MM.1S (cell line): ENCODE measurements at regions not wholly inside any gene's neighbourhood (a gene's known extent, or its start where the extent isn't known, plus 50 kb on each side); places are given as distances from the start of the nearest gene placed in this dataset.

Source experiments
- DNase-seq: peaks from one replicate; pipeline ENCODE4 v3.0.0-alpha.2; 2015
- H2AFZ ChIP-seq: fragments of 300-600 bp; sonication (generic); 2 replicates; pipeline ENCODE4 v1.6.0; 2016; ENCODE audit warnings: antibody characterized with exemption, low read length
- H3F3A ChIP-seq: fragments of 300-600 bp; sonication (generic); 2 replicates; pipeline ENCODE4 v1.6.1; 2016; ENCODE audit warnings: mild to moderate bottlenecking, antibody characterized with exemption, low read length, moderate library complexity, mixed read lengths; ENCODE audit not compliant: insufficient read depth
- H3K27ac ChIP-seq: fragments of 300-600 bp; sonication (generic); 2 replicates; pipeline ENCODE4 v1.5.1; 2016; ENCODE audit warnings: mild to moderate bottlenecking, low read length
- H3K27me3 ChIP-seq: fragments of 300-600 bp; sonication (generic); replicated peaks from 2 replicates; pipeline ENCODE4 v1.6.0; 2016; ENCODE audit warnings: low read length; ENCODE audit not compliant: insufficient read depth
- H3K36me3 ChIP-seq: fragments of 300-600 bp; sonication (generic); replicated peaks from 2 replicates; pipeline ENCODE4 v1.6.1; 2016; ENCODE audit warnings: mild to moderate bottlenecking, low read length, mixed read lengths; ENCODE audit not compliant: insufficient read depth
- H3K4me1 ChIP-seq: fragments of 300-600 bp; sonication (generic); 2 replicates; pipeline ENCODE4 v1.6.1; 2016; ENCODE audit warnings: low read length, mixed read lengths
- H3K4me2 ChIP-seq: fragments of 300-600 bp; sonication (generic); 2 replicates; pipeline ENCODE4 v1.6.0; 2016; ENCODE audit warnings: low read depth, low read length
- H3K4me3 ChIP-seq: fragments of 300-600 bp; sonication (generic); 2 replicates; pipeline ENCODE4 v1.5.1; 2016; ENCODE audit warnings: low read length, mixed read lengths
- H3K79me2 ChIP-seq: fragments of 300-600 bp; sonication (generic); 2 replicates; pipeline ENCODE4 v1.6.1; 2016; ENCODE audit warnings: mixed run types, low read length, mixed read lengths
- H3K9ac ChIP-seq: fragments of 300-600 bp; sonication (generic); 2 replicates; pipeline ENCODE4 v1.6.1; 2016; ENCODE audit warnings: low read length, mixed read lengths
- H3K9me2 ChIP-seq: fragments of 300-600 bp; sonication (generic); replicated peaks from 2 replicates; pipeline ENCODE4 v1.6.1; 2016; ENCODE audit warnings: mild to moderate bottlenecking, low read length, mixed read lengths; ENCODE audit not compliant: insufficient read depth
- H3K9me3 ChIP-seq: fragments of 300-600 bp; sonication (generic); replicated peaks from 2 replicates; pipeline ENCODE4 v1.6.1; 2016; ENCODE audit warnings: mild to moderate bottlenecking, low read length, mixed read lengths; ENCODE audit not compliant: insufficient read depth
- H4K20me1 ChIP-seq: fragments of 300-600 bp; sonication (generic); 2 replicates; pipeline ENCODE4 v1.6.1; 2016; ENCODE audit warnings: mild to moderate bottlenecking, low read length, moderate library complexity, mixed read lengths; ENCODE audit not compliant: insufficient read depth
- CTCF ChIP-seq: fragments of 300-600 bp; sonication (generic); IDR thresholded peaks from 2 replicates; pipeline ENCODE4 v1.5.1; 2016; ENCODE audit warnings: antibody characterized with exemption, low read length, mixed read lengths
- EZH2 ChIP-seq: fragments of 300-600 bp; sonication (generic); optimal IDR thresholded peaks from 2 replicates; pipeline ENCODE3; 2017; ENCODE audit warnings: low read depth, mild to moderate bottlenecking, antibody characterized with exemption, low read length, mixed read lengths
- EZH2phosphoT487 ChIP-seq: fragments of 300-600 bp; sonication (generic); IDR thresholded peaks from 2 replicates; pipeline ENCODE4 v1.6.1; 2018; ENCODE audit warnings: antibody characterized with exemption, low read length

- Histone ChIP-seq H3K9me3 (no peaks in the 10 kb centered on the region), H3K27me3 (no peaks in the 10 kb centered on the region), H3K4me2 (no peak overlapping the region), H3K79me2 (no peaks in the 10 kb centered on the region), H3K4me1 (no peaks in the 10 kb centered on the region), H4K20me1 (no peaks in the 10 kb centered on the region), H3K9ac (no peak overlapping the region), H2AFZ (no peak overlapping the region), H3K9me2 (no peaks in the 10 kb centered on the region), H3F3A (no peaks in the 10 kb centered on the region), H3K36me3 (no peaks in the 10 kb centered on the region), H3K4me3 (no peak overlapping the region), H3K27ac (no peak overlapping the region)
- TF ChIP-seq EZH2phosphoT487 (no peak), EZH2 (no peak), CTCF (no peak)
- no peak for DNase-seq
Measured at GRCh38 chr5:168064457-168064856, 227.0 kb upstream of the WWC1 start.

- Histone ChIP-seq H3K9me2 (no peaks in the 10 kb centered on the region), H3F3A (no peaks in the 10 kb centered on the region), H2AFZ (no peak overlapping the region), H3K4me1 (no peaks in the 10 kb centered on the region), H3K4me2 (no peak overlapping the region), H3K27ac (no peak overlapping the region), H3K36me3 (no peaks in the 10 kb centered on the region), H3K27me3 (no peaks in the 10 kb centered on the region), H3K9ac (no peak overlapping the region), H3K79me2 (no peaks in the 10 kb centered on the region), H3K4me3 (no peak overlapping the region), H4K20me1 (no peaks in the 10 kb centered on the region), H3K9me3 (no peaks in the 10 kb centered on the region)
- no peak for DNase-seq
- TF ChIP-seq EZH2phosphoT487 (no peak), EZH2 (no peak), CTCF (no peak)
Measured at GRCh38 chr5:168064933-168065622, 226.4 kb upstream of the WWC1 start.

GRCh38 chr5:168066536-168067208 is 224.8 kb upstream of the WWC1 start:
- TF ChIP-seq EZH2 (no peak), EZH2phosphoT487 (no peak), CTCF (no peak)
- Histone ChIP-seq H3K9ac (no peak overlapping the region), H3K27ac (no peak overlapping the region), H3K4me3 (no peak overlapping the region), H3K79me2 (no peaks in the 10 kb centered on the region), H3K4me1 (no peaks in the 10 kb centered on the region), H3K27me3 (no peaks in the 10 kb centered on the region), H3F3A (no peaks in the 10 kb centered on the region), H2AFZ (no peak overlapping the region), H3K9me2 (no peaks in the 10 kb centered on the region), H3K4me2 (no peak overlapping the region), H3K9me3 (no peaks in the 10 kb centered on the region), H3K36me3 (no peaks in the 10 kb centered on the region), H4K20me1 (no peaks in the 10 kb centered on the region)
- no peak for DNase-seq
